Fibroblast of lung (primary cell): ENCODE measurements at regions not wholly inside any gene's neighbourhood (a gene's known extent, or its start where the extent isn't known, plus 50 kb on each side); places are given as distances from the start of the nearest gene placed in this dataset.

Experiments
- CTCF ChIP-seq, 2 donors: IDR thresholded peaks in 1 of 2; conservative IDR thresholded peaks in 1 of 2; 1 replicate in 1 of 2; 2 replicates in 1 of 2; pipeline ENCODE4 v1.5.1; 2011 to 2012; ENCODE audit warnings: low read length in 2 of 2, control low read depth in 1 of 2, inconsistent platforms in 1 of 2, low read depth in 1 of 2, mild to moderate bottlenecking in 1 of 2
- EZH2 ChIP-seq: IDR thresholded peaks from 2 replicates; pipeline ENCODE4 v1.5.1; 2012; ENCODE audit warnings: low read length, control low read depth, mild to moderate bottlenecking; ENCODE audit errors: missing control alignments

- TF ChIP-seq CTCF (conservative IDR thresholded peaks at IDR 0.05 in 1 of 2, IDR thresholded peaks at IDR 0.05 in 1 of 2; ENCODE audit: low read depth in 1 of 2, low read length in 2 of 2) (no peak), EZH2 (no peak)
Measured at GRCh38 chr11:29405305-29405704, 611.5 kb downstream of the KCNA4 start.
